H9 (cell line): ENCODE measurements at regions not wholly inside any gene's neighbourhood (a gene's known extent, or its start where the extent isn't known, plus 50 kb on each side); places are given as distances from the start of the nearest gene placed in this dataset.

Experiments used
- DNase-seq: peaks from one replicate; pipeline ENCODE4 v3.0.0-alpha.2; 2017
- H2AFZ ChIP-seq: one replicate; pipeline ENCODE4 v1.6.1; 2013; ENCODE audit warnings: mild to moderate bottlenecking, low read length, control low read depth, moderate library complexity
- H2AK5ac ChIP-seq: 2 replicates; pipeline ENCODE4 v1.6.1; 2013; ENCODE audit warnings: low read length, control low read depth, mixed read lengths; ENCODE audit not compliant: insufficient read length
- H2BK120ac ChIP-seq: one replicate; pipeline ENCODE4 v1.6.1; 2013; ENCODE audit warnings: low read depth, mild to moderate bottlenecking, low read length, control low read depth, inconsistent platforms; ENCODE audit not compliant: poor library complexity, severe bottlenecking
- H2BK12ac ChIP-seq: 2 replicates; pipeline ENCODE4 v1.6.1; 2013; ENCODE audit warnings: low read length, control low read depth, mixed read lengths, low read depth; ENCODE audit not compliant: insufficient read length
- H2BK15ac ChIP-seq: 2 replicates; pipeline ENCODE4 v1.6.1; 2013; ENCODE audit warnings: low read depth, low read length, control low read depth
- H2BK20ac ChIP-seq: one replicate; pipeline ENCODE4 v1.6.1; 2013; ENCODE audit warnings: low read depth, mild to moderate bottlenecking, low read length, control low read depth, inconsistent platforms; ENCODE audit not compliant: poor library complexity, severe bottlenecking
- H2BK5ac ChIP-seq: 2 replicates; pipeline ENCODE4 v1.6.1; 2013; ENCODE audit warnings: low read length, control low read depth, mixed read lengths; ENCODE audit not compliant: insufficient read length
- H3K14ac ChIP-seq: 2 replicates; pipeline ENCODE4 v1.6.1; 2013; ENCODE audit warnings: low read length, control low read depth; ENCODE audit not compliant: insufficient read depth
- H3K18ac ChIP-seq: 2 replicates; pipeline ENCODE4 v1.6.1; 2013; ENCODE audit warnings: low read depth, mild to moderate bottlenecking, mixed read lengths, low read length, control low read depth; ENCODE audit not compliant: insufficient read length
- H3K23ac ChIP-seq: 2 replicates; pipeline ENCODE4 v1.6.1; 2013; ENCODE audit warnings: low read length, control low read depth, mixed read lengths, low read depth; ENCODE audit not compliant: insufficient read length
- H3K23me2 ChIP-seq: 2 replicates; pipeline ENCODE4 v1.6.1; 2013; ENCODE audit warnings: low read depth, mild to moderate bottlenecking, mixed read lengths, low read length, control low read depth; ENCODE audit not compliant: insufficient read length, poor library complexity, severe bottlenecking
- H3K27ac ChIP-seq: 2 replicates; pipeline ENCODE4 v1.5.1; 2013; ENCODE audit warnings: low read length, control low read depth, mixed read lengths, low read depth; ENCODE audit not compliant: insufficient read length
- H3K27me3 ChIP-seq: 2 replicates; pipeline ENCODE4 v1.6.1; 2013; ENCODE audit warnings: low read length, control low read depth, inconsistent platforms; ENCODE audit not compliant: insufficient read depth
- H3K4ac ChIP-seq: 2 replicates; pipeline ENCODE4 v1.6.1; 2013; ENCODE audit warnings: low read depth, mild to moderate bottlenecking, control low read depth, inconsistent platforms, low read length, moderate library complexity
- H3K4me1 ChIP-seq: 2 replicates; pipeline ENCODE4 v1.6.1; 2013; ENCODE audit warnings: low read length, control low read depth, inconsistent platforms; ENCODE audit not compliant: insufficient read depth
- H3K4me2 ChIP-seq: 2 replicates; pipeline ENCODE4 v1.6.1; 2013; ENCODE audit warnings: low read length, control low read depth, mixed read lengths; ENCODE audit not compliant: insufficient read length, insufficient read depth
- H3K56ac ChIP-seq: 2 replicates; pipeline ENCODE4 v1.6.1; 2013; ENCODE audit warnings: low read depth, mild to moderate bottlenecking, mixed read lengths, low read length, control low read depth; ENCODE audit not compliant: insufficient read length
- H3K79me1 ChIP-seq: 2 replicates; pipeline ENCODE4 v1.6.1; 2013; ENCODE audit warnings: low read depth, mild to moderate bottlenecking, moderate library complexity, low read length, control low read depth, inconsistent platforms; ENCODE audit not compliant: insufficient read depth, poor library complexity, severe bottlenecking
- H3K79me2 ChIP-seq: 2 replicates; pipeline ENCODE4 v1.6.1; 2013; ENCODE audit warnings: low read length, control low read depth, inconsistent platforms; ENCODE audit not compliant: insufficient read depth
- H3K9ac ChIP-seq: 2 replicates; pipeline ENCODE4 v1.6.1; 2013; ENCODE audit warnings: low read length, control low read depth, mixed read lengths; ENCODE audit not compliant: insufficient read length; ENCODE audit errors: extremely low read depth
- H3K9me3 ChIP-seq: one replicate; pipeline ENCODE4 v1.6.1; 2013; ENCODE audit warnings: low read depth, low read length, inconsistent platforms; ENCODE audit not compliant: control insufficient read depth
- H3T11ph ChIP-seq: one replicate; pipeline ENCODE4 v1.6.1; 2013; ENCODE audit warnings: mild to moderate bottlenecking, low read length, control low read depth, inconsistent platforms
- H4K20me1 ChIP-seq: one replicate; pipeline ENCODE4 v1.6.1; 2013; ENCODE audit not compliant: control insufficient read depth, insufficient read length, insufficient read depth
- H4K5ac ChIP-seq: 2 replicates; pipeline ENCODE4 v1.6.1; 2013; ENCODE audit warnings: low read depth, mild to moderate bottlenecking, mixed read lengths, low read length, control low read depth; ENCODE audit not compliant: insufficient read length
- H4K8ac ChIP-seq: replicated peaks from 2 replicates; pipeline ENCODE4 v1.6.1; 2013; ENCODE audit warnings: low read length, control low read depth, mixed read lengths, low read depth; ENCODE audit not compliant: insufficient read length
- H4K91ac ChIP-seq: 2 replicates; pipeline ENCODE4 v1.6.1; 2013; ENCODE audit warnings: low read depth, mild to moderate bottlenecking, moderate library complexity, mixed read lengths, low read length, control low read depth; ENCODE audit not compliant: insufficient read length
- H3K27ac Mint-ChIP-seq, 3 experiments: 2 replicates in 2 of 3; 3 replicates in 1 of 3; pipeline ENCODE4 v1.8.0; 2020 to 2021; ENCODE audit warnings: mixed read lengths in 3 of 3, mild to moderate bottlenecking in 1 of 3, moderate library complexity in 1 of 3
- H3K27me3 Mint-ChIP-seq: 2 replicates; pipeline ENCODE4 v1.8.0; 2021; ENCODE audit warnings: low read depth, mild to moderate bottlenecking, moderate library complexity, mixed read lengths
- H3K36me3 Mint-ChIP-seq, 3 experiments: 2 replicates in 2 of 3; 3 replicates in 1 of 3; pipeline ENCODE4 v1.8.0; 2020 to 2021; ENCODE audit warnings: low read depth in 3 of 3, mixed read lengths in 3 of 3; ENCODE audit not compliant: insufficient read depth in 1 of 3
- H3K4me1 Mint-ChIP-seq, 2 experiments: 2 replicates each; pipeline ENCODE4 v1.8.0; 2020; ENCODE audit warnings: mixed read lengths in 2 of 2
- H3K4me3 Mint-ChIP-seq, 2 experiments: 2 replicates in 1 of 2; 3 replicates in 1 of 2; pipeline ENCODE4 v1.8.0; 2020 to 2021; ENCODE audit warnings: mild to moderate bottlenecking in 2 of 2, mixed read lengths in 2 of 2, moderate library complexity in 1 of 2
- H3K9me3 Mint-ChIP-seq, 2 experiments: 2 replicates in 1 of 2; 3 replicates in 1 of 2; pipeline ENCODE4 v1.8.0; 2020; ENCODE audit warnings: mild to moderate bottlenecking in 2 of 2, mixed read lengths in 2 of 2, moderate library complexity in 1 of 2
- WGBS: extraction: QIAGEN DNeasy Blood & Tissue Kit; methylation state at CpG from one replicate; pipeline ENCODE4 v1.1.7; 2013; ENCODE audit warnings: missing lambda C conversion rate, low lambda C conversion rate, mixed read lengths; ENCODE audit not compliant: insufficient read length; ENCODE audit errors: extremely low coverage; 5-methylcytosine and 5-hydroxymethylcytosine counted together
- TF ChIP-seq, protein P1 (sequence below): fragments of 200-600 bp; sonication (generic); conservative IDR thresholded peaks from 3 replicates; pipeline ENCODE4 v1.8.0; 2021; ENCODE audit warnings: antibody characterized with exemption, mild to moderate bottlenecking

DNA sequence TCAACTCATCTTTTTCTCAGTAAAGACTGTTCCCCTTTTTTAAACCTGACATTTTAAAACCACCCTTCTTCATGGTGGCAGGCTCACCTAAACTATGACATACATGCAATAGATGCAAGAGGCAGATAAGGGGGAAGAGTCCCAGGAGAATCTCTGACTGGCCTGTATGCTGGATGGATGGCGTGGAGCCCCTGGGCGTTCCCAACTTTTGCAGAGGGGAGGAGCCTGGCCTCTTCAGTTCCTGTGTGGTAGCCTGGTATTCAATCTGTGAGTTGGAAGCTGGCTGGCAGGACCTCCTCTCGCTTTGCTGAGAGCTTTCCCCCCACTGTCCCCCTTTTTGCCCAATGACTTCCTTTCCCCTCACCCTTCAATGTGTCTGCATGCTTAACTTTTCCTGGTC lies 217.6 kb upstream of the CA10 start:
- Histone ChIP-seq H3K56ac (no peak overlapping the region), H3K79me2 (no peaks in the 10 kb centered on the region), H2BK120ac (no peak overlapping the region), H3K18ac (peak overlapping the region; percentile 64), H3K14ac (no peak overlapping the region), H2BK12ac (no peak overlapping the region), H2BK20ac (no peak overlapping the region), H2AK5ac (no peak overlapping the region), H2BK15ac (no peak overlapping the region), H3K9ac (no peak overlapping the region), H3K23me2 (no peaks in the 10 kb centered on the region), H3K79me1 (no peaks in the 10 kb centered on the region), H3K4me1 (peaks cover 2% of the 10 kb centered on the region; the same call in 1 of the 2 replicates), H3K27me3 (no peaks in the 10 kb centered on the region), H3K23ac (no peak overlapping the region), H2BK5ac (no peak overlapping the region), H4K20me1 (no peaks in the 10 kb centered on the region), H3K4me2 (no peak overlapping the region), H3K4ac (no peak overlapping the region), H4K91ac (no peak overlapping the region), H3K9me3 (no peaks in the 10 kb centered on the region), H3K27ac (no peak overlapping the region), H3T11ph (no peak overlapping the region), H4K5ac (no peak overlapping the region), H2AFZ (peak overlapping the region; percentile 95), H4K8ac (no peak overlapping the region)
- no CpG with 5 or more reads among the region's 3 CpGs for WGBS
- H3K4me1 Mint-ChIP-seq, result peaks cover 3 to 4% of the 10 kb centered on the region in 2 experiments; a peak in 2 of 4 replicates
- H3K4me3 Mint-ChIP-seq, result no peak overlapping the region
- H3K27me3 Mint-ChIP-seq, result no peaks in the 10 kb centered on the region
- TF ChIP-seq, protein P1, sequence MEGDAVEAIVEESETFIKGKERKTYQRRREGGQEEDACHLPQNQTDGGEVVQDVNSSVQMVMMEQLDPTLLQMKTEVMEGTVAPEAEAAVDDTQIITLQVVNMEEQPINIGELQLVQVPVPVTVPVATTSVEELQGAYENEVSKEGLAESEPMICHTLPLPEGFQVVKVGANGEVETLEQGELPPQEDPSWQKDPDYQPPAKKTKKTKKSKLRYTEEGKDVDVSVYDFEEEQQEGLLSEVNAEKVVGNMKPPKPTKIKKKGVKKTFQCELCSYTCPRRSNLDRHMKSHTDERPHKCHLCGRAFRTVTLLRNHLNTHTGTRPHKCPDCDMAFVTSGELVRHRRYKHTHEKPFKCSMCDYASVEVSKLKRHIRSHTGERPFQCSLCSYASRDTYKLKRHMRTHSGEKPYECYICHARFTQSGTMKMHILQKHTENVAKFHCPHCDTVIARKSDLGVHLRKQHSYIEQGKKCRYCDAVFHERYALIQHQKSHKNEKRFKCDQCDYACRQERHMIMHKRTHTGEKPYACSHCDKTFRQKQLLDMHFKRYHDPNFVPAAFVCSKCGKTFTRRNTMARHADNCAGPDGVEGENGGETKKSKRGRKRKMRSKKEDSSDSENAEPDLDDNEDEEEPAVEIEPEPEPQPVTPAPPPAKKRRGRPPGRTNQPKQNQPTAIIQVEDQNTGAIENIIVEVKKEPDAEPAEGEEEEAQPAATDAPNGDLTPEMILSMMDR, result no peak
- no peaks in the 10 kb centered on the region; a peak in 1 of 7 replicates for H3K36me3 Mint-ChIP-seq
- DNase-seq, result peak; percentile 73
- no peak overlapping the region; a peak in 1 of 7 replicates for H3K27ac Mint-ChIP-seq
- no peaks in the 10 kb centered on the region for H3K9me3 Mint-ChIP-seq
